Neuronal stem cell (in vitro differentiated cells): ENCODE measurements at regions not wholly inside any gene's neighbourhood (a gene's known extent, or its start where the extent isn't known, plus 50 kb on each side); places are given as distances from the start of the nearest gene placed in this dataset.

Experiments
- DNase-seq: peaks from one replicate; pipeline ENCODE4 v3.0.0-alpha.2; 2013; ENCODE audit warnings: low spot score
- H2AFZ ChIP-seq: one replicate; pipeline ENCODE4 v1.6.1; 2013; ENCODE audit warnings: mild to moderate bottlenecking, low read length, inconsistent platforms
- H2AK5ac ChIP-seq: 2 replicates; pipeline ENCODE4 v1.6.1; 2013; ENCODE audit warnings: low read depth, mild to moderate bottlenecking, inconsistent platforms, low read length, moderate library complexity, mixed read lengths
- H2BK120ac ChIP-seq: 2 replicates; pipeline ENCODE4 v1.6.1; 2013; ENCODE audit warnings: low read depth, mild to moderate bottlenecking, inconsistent platforms, low read length, moderate library complexity, mixed read lengths
- H2BK12ac ChIP-seq: one replicate; pipeline ENCODE4 v1.6.1; 2013; ENCODE audit warnings: low read length, inconsistent platforms
- H2BK15ac ChIP-seq: 2 replicates; pipeline ENCODE4 v1.6.1; 2013; ENCODE audit warnings: mild to moderate bottlenecking, low read length, inconsistent platforms, mixed read lengths
- H2BK5ac ChIP-seq: one replicate; pipeline ENCODE4 v1.6.1; 2013; ENCODE audit warnings: inconsistent platforms, mild to moderate bottlenecking, low read length, moderate library complexity
- H3K14ac ChIP-seq: one replicate; pipeline ENCODE4 v1.6.1; 2013; ENCODE audit warnings: low read length, inconsistent platforms
- H3K18ac ChIP-seq: 2 replicates; pipeline ENCODE4 v1.6.1; 2013; ENCODE audit warnings: low read length, inconsistent platforms
- H3K23ac ChIP-seq: 2 replicates; pipeline ENCODE4 v1.6.1; 2013; ENCODE audit warnings: low read depth, mild to moderate bottlenecking, mixed read lengths, low read length, inconsistent platforms; ENCODE audit not compliant: poor library complexity
- H3K27ac ChIP-seq: replicated peaks from 3 replicates; pipeline ENCODE4 v1.5.1; 2013; ENCODE audit warnings: low read length, inconsistent platforms
- H3K27me3 ChIP-seq, 3 experiments: 2 replicates each; pipeline ENCODE4 v1.6.1; 2013; ENCODE audit warnings: low read length in 3 of 3, mild to moderate bottlenecking in 2 of 3, inconsistent platforms in 1 of 3, low read depth in 1 of 3, mixed read lengths in 1 of 3, moderate library complexity in 1 of 3; ENCODE audit not compliant: control insufficient read depth in 3 of 3, insufficient read depth in 3 of 3
- H3K36me3 ChIP-seq, 2 donors: replicated peaks in 1 of 2; 2 replicates each; pipeline ENCODE4 v1.6.1; 2013; ENCODE audit warnings: low read length in 2 of 2; ENCODE audit not compliant: control insufficient read depth in 2 of 2, insufficient read depth in 2 of 2
- H3K4ac ChIP-seq: 2 replicates; pipeline ENCODE4 v1.6.1; 2013; ENCODE audit warnings: inconsistent platforms, mild to moderate bottlenecking, low read length, moderate library complexity
- H3K4me1 ChIP-seq, 2 donors: 1 replicate in 1 of 2; 2 replicates in 1 of 2; pipeline ENCODE4 v1.6.1; 2013; ENCODE audit warnings: low read length in 2 of 2, low read depth in 1 of 2; ENCODE audit not compliant: control insufficient read depth in 2 of 2, insufficient read depth in 1 of 2
- H3K4me2 ChIP-seq: one replicate; pipeline ENCODE4 v1.6.1; 2013; ENCODE audit warnings: mild to moderate bottlenecking, low read length, inconsistent platforms; ENCODE audit not compliant: insufficient read depth, poor library complexity, severe bottlenecking
- H3K4me3 ChIP-seq, 2 donors: 2 replicates each; pipeline ENCODE4 v1.5.1; 2013; ENCODE audit warnings: low read length in 2 of 2, mild to moderate bottlenecking in 2 of 2, inconsistent platforms in 1 of 2, moderate library complexity in 1 of 2
- H3K79me1 ChIP-seq: one replicate; pipeline ENCODE4 v1.6.1; 2013; ENCODE audit warnings: low read depth, mild to moderate bottlenecking, inconsistent platforms, low read length, moderate library complexity
- H3K9ac ChIP-seq: one replicate; pipeline ENCODE4 v1.6.1; 2013; ENCODE audit warnings: mild to moderate bottlenecking, low read depth, low read length, inconsistent platforms; ENCODE audit not compliant: poor library complexity
- H3K9me3 ChIP-seq, 2 donors: replicated peaks in 1 of 2; 2 replicates each; pipeline versions ENCODE3 to v1.6.1; 2013; ENCODE audit warnings: low read length in 2 of 2, mild to moderate bottlenecking in 2 of 2, inconsistent platforms in 1 of 2, low read depth in 1 of 2, mixed read lengths in 1 of 2, moderate library complexity in 1 of 2; ENCODE audit not compliant: control insufficient read depth in 2 of 2, insufficient read depth in 1 of 2
- H4K8ac ChIP-seq: one replicate; pipeline ENCODE4 v1.6.1; 2013; ENCODE audit warnings: low read depth, mild to moderate bottlenecking, inconsistent platforms, low read length, moderate library complexity
- H4K91ac ChIP-seq: one replicate; pipeline ENCODE4 v1.6.1; 2013; ENCODE audit warnings: low read length, low read depth, mild to moderate bottlenecking, inconsistent platforms; ENCODE audit not compliant: poor library complexity
- WGBS, 2 donors: extraction: QIAGEN DNeasy Blood & Tissue Kit; methylation state at CpG; one replicate each; pipeline ENCODE4 v1.1.7; 2013; ENCODE audit warnings: missing lambda C conversion rate in 2 of 2, mixed read lengths in 1 of 2; ENCODE audit not compliant: insufficient read length in 2 of 2, insufficient replicate concordance in 1 of 2; ENCODE audit errors: extremely low coverage in 2 of 2; 5-methylcytosine and 5-hydroxymethylcytosine counted together

- Histone ChIP-seq H4K8ac (no peak overlapping the region), H3K27me3 (no peaks in the 10 kb centered on the region), H3K23ac (peak overlapping the region; percentile 56), H2BK12ac (no peak overlapping the region), H3K4ac (no peak overlapping the region), H3K4me1 (peaks cover 15 to 16% of the 10 kb centered on the region in 2 donors), H3K18ac (peak overlapping the region; percentile 86), H3K9me3 (no peaks in the 10 kb centered on the region), H3K36me3 (no peaks in the 10 kb centered on the region), H3K14ac (no peak overlapping the region), H2BK120ac (no peak overlapping the region), H4K91ac (no peak overlapping the region), H2BK5ac (no peak overlapping the region), H3K27ac (no peak overlapping the region), H2AK5ac (peak overlapping the region; percentile 38), H3K9ac (no peak overlapping the region), H3K79me1 (no peaks in the 10 kb centered on the region), H2AFZ (no peak overlapping the region), H2BK15ac (no peak overlapping the region), H3K4me2 (no peak overlapping the region), H3K4me3 (peak overlapping the region in 1 of 2 donors; percentile 34)
- WGBS, 2 donors = no CpG with 5 or more reads among the region's 28 CpGs
- no peak for DNase-seq
Observed at GRCh38 chr9:129343424-129344375, 165.6 kb upstream of the IER5L start.

GRCh38 chr9:129342591-129343423 is 164.7 kb upstream of the IER5L start:
- no peaks in the 10 kb centered on the region for H3K9me3 ChIP-seq
- H3K4me2 ChIP-seq = no peak overlapping the region
- no peak for DNase-seq
- no peak overlapping the region for H3K14ac ChIP-seq
- no peak overlapping the region for H2AFZ ChIP-seq
- H2AK5ac ChIP-seq = peak overlapping the region; percentile 38
- no peaks in the 10 kb centered on the region for H3K36me3 ChIP-seq
- H3K23ac ChIP-seq = no peak overlapping the region
- H3K18ac ChIP-seq = peak overlapping the region; percentile 77
- no peak overlapping the region for H2BK120ac ChIP-seq
- no peak overlapping the region for H3K4ac ChIP-seq
- H3K4me3 ChIP-seq = no peak overlapping the region
- H2BK15ac ChIP-seq = no peak overlapping the region
- peaks cover 14% of the 10 kb centered on the region in 2 donors for H3K4me1 ChIP-seq
- H3K79me1 ChIP-seq = no peaks in the 10 kb centered on the region
- H4K91ac ChIP-seq = no peak overlapping the region
- no CpG with 5 or more reads among the region's 16 CpGs for WGBS, 2 donors
- no peaks in the 10 kb centered on the region for H3K27me3 ChIP-seq
- peak overlapping the region; percentile 59 for H2BK5ac ChIP-seq
- H3K9ac ChIP-seq = peak overlapping the region; percentile 24
- no peak overlapping the region for H2BK12ac ChIP-seq
- no peak overlapping the region for H4K8ac ChIP-seq
- no peak overlapping the region for H3K27ac ChIP-seq

GRCh38 chr9:129341987-129342348 is 163.9 kb upstream of the IER5L start:
- Histone ChIP-seq H3K4me2 (no peak overlapping the region), H3K27me3 (no peaks in the 10 kb centered on the region), H2AK5ac (peak overlapping the region; percentile 88), H3K9ac (no peak overlapping the region), H3K4me1 (peaks cover 19% of the 10 kb centered on the region in 2 donors), H3K14ac (no peak overlapping the region), H4K8ac (no peak overlapping the region), H3K18ac (peak overlapping the region; percentile 92), H3K4me3 (no peak overlapping the region), H2BK15ac (peak overlapping the region; percentile 90), H4K91ac (no peak overlapping the region), H3K27ac (no peak overlapping the region), H3K4ac (no peak overlapping the region), H2AFZ (no peak overlapping the region), H2BK12ac (no peak overlapping the region), H3K9me3 (no peaks in the 10 kb centered on the region), H3K79me1 (no peaks in the 10 kb centered on the region), H3K23ac (no peak overlapping the region), H2BK120ac (no peak overlapping the region), H2BK5ac (peak overlapping the region; percentile 72), H3K36me3 (no peaks in the 10 kb centered on the region)
- no CpG with 5 or more reads among the region's 8 CpGs for WGBS, 2 donors
- DNase-seq = no peak
